ENCODE measurements at regions not wholly inside any gene's neighbourhood (a gene's known extent, or its start where the extent isn't known, plus 50 kb on each side); places are given as distances from the start of the nearest gene placed in this dataset.
A peak's percentile ranks its signal among the peaks of the same experiment; 100 is the strongest.

DNA sequence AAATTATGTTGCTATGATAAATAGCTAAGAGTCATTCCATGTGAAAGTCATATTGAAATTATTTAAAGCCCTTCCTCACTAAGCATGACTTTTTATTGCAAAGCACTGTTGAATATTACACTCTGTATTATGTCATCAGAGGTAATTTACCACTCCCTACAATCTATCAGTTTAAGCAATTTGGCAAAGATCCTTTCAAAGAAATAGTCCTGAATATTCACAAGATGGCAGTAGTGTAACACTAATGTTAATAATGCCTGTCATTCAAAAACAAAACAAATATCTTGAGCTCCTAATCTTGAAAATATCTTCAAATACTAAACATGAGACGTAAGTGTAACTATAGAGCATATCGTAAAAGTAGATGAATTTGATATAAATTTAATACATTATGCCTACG, 208.6 kb upstream of the TECRL start:
- Histone ChIP-seq H3K9me3 (replicated peaks) (no peaks in the 10 kb centered on the region), H3K27me3 (no peaks in the 10 kb centered on the region), H3K4me1 (no peaks in the 10 kb centered on the region), H3K27ac (no peak overlapping the region), H3K4me3 (no peak overlapping the region), H3K36me3 (no peaks in the 10 kb centered on the region)
- peak in 1 of 2 experiments; percentile 33 for DNase-seq

DNA sequence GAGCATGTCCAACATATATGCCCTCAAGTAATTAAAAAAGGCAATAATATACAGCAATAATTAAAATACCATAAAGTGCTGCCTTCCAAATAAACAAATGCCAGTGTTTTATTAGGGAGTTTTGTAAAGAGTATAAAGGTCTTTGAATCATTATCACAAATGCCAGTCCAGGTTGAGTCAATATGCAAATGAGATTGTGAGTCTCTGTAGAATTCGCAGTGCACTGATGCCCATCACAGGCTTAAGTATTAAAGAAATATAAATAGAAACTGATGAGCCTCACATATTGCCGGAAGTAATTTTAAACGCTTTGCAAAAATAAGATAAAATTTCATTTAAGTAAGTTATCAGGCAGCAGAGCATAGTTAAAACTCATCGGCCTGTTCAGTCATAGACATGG, 205.0 kb upstream of the TECRL start:
- no peak overlapping the region for H3K4me3 ChIP-seq
- no peaks in the 10 kb centered on the region for H3K9me3 ChIP-seq (replicated peaks)
- H3K27ac ChIP-seq: no peak overlapping the region
- no peaks in the 10 kb centered on the region for H3K36me3 ChIP-seq
- H3K4me1 ChIP-seq: no peaks in the 10 kb centered on the region
- no peak for DNase-seq
- no peaks in the 10 kb centered on the region for H3K27me3 ChIP-seq

DNA sequence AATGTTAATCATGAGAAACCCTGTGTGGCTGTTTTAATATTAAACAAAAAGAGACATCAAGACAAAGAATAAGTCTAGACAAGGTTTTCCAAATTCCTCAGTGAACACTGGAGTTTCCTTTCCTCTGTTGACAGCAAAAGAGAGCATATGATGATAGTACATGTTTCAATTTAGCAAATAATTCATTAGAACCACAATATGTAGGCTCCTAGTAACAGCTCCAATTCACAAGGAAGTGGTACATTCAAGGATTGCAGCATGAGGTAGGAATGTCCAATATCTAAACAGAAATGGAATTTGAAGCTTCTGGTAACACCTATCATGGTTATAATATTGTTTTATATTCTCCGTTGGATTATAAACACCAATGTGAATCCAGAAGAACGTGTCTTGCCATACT, 203.8 kb upstream of the TECRL start:
- Histone ChIP-seq H3K27ac (no peak overlapping the region), H3K4me3 (no peak overlapping the region), H3K36me3 (no peaks in the 10 kb centered on the region), H3K27me3 (no peaks in the 10 kb centered on the region), H3K4me1 (no peaks in the 10 kb centered on the region), H3K9me3 (replicated peaks) (no peaks in the 10 kb centered on the region)
- DNase-seq: no peak

DNA sequence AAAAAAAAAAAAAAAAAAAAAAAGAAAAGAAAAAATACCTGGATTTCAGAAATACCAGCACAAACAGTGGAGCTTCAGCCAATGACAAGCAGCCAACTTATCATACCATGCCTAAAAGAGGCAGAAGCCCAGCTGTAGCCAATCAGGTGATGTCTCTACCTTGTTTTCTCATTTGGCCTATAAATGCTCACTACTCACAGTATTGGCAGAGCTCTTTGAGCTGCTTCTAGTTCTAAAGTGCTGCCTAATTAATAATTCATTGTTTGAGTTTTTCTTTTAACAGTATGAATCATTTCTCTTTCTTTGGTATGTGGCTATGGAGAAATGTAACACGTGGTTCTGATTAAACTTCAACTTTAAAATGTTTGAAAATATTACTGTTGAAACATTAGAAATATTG, 188.8 kb upstream of the TECRL start:
- no peaks in the 10 kb centered on the region for H3K9me3 ChIP-seq (replicated peaks)
- H3K27me3 ChIP-seq: no peaks in the 10 kb centered on the region
- no peak overlapping the region for H3K27ac ChIP-seq
- H3K4me3 ChIP-seq: no peak overlapping the region
- DNase-seq: no peak
- no peaks in the 10 kb centered on the region for H3K36me3 ChIP-seq
- H3K4me1 ChIP-seq: no peaks in the 10 kb centered on the region; the same call in 1 of the 2 replicates

DNA sequence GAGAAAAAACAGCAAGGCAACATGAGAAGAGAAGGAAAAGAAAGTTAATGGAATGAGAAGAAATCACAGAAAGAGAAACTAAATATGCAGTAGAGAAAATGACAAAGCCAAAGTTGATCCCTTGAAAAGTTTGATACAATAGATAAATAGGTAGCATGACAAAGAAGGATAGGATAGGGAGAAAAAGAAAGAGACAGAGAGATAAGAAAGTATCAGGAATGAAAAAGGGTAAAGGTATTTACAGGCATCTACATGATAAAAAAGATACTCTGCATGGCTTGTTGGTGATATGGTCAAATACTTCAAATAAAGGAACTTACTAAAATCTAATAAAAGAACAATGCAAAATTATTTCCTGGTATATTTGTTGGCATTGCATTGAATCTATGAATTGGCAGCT, 185.5 kb upstream of the TECRL start:
- Histone ChIP-seq H3K36me3 (no peaks in the 10 kb centered on the region), H3K9me3 (replicated peaks) (no peaks in the 10 kb centered on the region), H3K27me3 (no peaks in the 10 kb centered on the region), H3K4me1 (no peaks in the 10 kb centered on the region; the same call in 1 of the 2 replicates), H3K4me3 (no peak overlapping the region), H3K27ac (no peak overlapping the region)
- no peak for DNase-seq

DNA sequence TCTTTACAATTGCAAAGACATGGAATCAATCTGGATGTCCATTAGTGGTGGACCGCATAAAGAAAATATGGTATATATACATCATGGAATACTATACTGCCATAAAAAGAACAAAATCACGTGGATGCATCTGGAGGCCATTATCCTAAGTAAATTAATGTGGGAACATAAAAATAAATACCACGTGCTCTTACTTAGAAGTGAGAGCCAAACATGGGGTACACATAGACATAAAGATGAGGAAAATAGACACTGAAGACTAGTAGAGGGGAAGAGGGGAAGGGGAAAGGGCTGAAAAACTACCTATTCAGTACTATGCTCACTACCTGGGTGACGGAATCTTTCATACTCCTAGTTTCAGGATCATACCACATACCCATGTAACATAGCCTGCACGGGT, 179.3 kb upstream of the TECRL start:
- H3K27me3 ChIP-seq: no peaks in the 10 kb centered on the region
- H3K36me3 ChIP-seq: no peaks in the 10 kb centered on the region
- DNase-seq: no peak

DNA sequence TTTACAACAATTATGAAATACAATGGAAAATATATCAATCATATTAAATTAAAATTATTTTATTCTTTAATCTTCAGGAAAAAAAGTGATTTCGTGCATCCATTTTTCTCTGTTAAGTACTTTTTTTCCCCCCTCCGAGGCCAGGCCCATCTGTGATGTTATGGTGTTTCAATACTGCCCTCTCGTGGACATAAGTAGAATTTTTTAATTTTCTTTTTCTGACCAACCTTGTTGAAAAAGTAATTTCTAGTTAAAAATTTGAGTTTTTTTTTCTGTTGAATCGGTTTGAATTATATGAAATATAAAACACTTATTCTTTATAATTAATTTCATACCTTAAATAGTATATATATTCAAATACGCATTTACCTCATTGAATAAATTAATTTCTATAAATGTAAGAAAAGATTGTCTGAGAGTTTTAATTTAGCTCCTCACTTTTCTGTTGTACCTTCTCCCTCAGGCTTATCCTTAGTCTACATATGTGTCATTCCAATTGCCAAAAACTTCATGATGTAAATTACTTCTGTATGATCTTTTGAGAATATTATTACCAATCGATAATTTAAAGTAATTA, 175.8 kb upstream of the TECRL start:
- H3K4me1 ChIP-seq: no peaks in the 10 kb centered on the region
- no peaks in the 10 kb centered on the region for H3K9me3 ChIP-seq (replicated peaks)
- H3K27ac ChIP-seq: no peak overlapping the region
- no peaks in the 10 kb centered on the region for H3K27me3 ChIP-seq
- no peaks in the 10 kb centered on the region for H3K36me3 ChIP-seq
- H3K4me3 ChIP-seq: no peak overlapping the region
- peak; percentile 59 to 75 for DNase-seq

More for the DNA sequence above, 179.3 kb upstream of the TECRL start:
- Histone ChIP-seq H3K27ac (no peak overlapping the region), H3K9me3 (replicated peaks) (no peaks in the 10 kb centered on the region), H3K4me1 (no peaks in the 10 kb centered on the region), H3K4me3 (no peak overlapping the region)

DNA sequence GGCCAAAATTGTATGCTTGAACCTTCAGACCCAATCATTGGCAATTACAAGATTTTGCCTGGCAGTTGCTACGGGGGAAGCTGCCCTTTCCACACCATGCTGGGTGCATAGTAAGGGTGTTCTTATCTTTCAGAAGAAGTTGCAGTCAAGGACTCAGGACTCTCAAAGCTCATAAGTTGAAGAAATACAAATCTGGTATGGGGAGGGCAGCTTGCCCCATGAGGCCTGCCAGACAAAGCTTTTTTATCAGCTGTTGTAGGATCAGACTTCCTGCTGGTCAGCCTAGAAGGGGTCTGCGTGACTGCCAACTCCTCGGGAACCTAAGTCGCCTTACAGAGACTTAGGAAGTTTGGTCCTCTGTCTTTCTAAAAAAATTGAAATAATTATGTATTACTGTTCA, 174.9 kb upstream of the TECRL start:
- no peak overlapping the region for H3K4me3 ChIP-seq
- no peaks in the 10 kb centered on the region for H3K27me3 ChIP-seq
- no peaks in the 10 kb centered on the region for H3K4me1 ChIP-seq
- DNase-seq: peak; percentile 32 to 49
- H3K27ac ChIP-seq: no peak overlapping the region
- no peaks in the 10 kb centered on the region for H3K9me3 ChIP-seq (replicated peaks)
- no peaks in the 10 kb centered on the region for H3K36me3 ChIP-seq

DNA sequence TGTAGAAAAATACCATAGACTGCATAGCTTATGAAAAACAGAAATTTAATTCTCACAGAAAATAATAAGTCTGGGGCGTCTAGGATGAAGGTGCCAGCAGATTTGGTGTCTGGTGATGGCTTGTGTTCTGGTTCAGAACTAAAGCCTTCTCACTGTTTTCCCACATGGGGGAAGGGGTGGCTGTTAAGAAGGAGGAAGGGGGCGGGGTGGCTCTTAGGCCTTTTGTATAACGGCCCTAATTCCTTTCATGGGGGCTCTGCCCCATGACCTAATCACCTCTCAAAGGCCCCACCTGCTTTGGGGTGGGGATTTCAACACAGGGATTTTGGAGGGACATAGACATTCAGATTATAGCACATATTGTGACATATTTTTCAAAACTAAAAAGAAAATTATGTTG, 173.2 kb upstream of the TECRL start:
- Histone ChIP-seq H3K4me1 (no peaks in the 10 kb centered on the region), H3K36me3 (no peaks in the 10 kb centered on the region), H3K9me3 (replicated peaks) (no peaks in the 10 kb centered on the region), H3K27ac (no peak overlapping the region), H3K27me3 (no peaks in the 10 kb centered on the region), H3K4me3 (no peak overlapping the region)
- DNase-seq: no peak

DNA sequence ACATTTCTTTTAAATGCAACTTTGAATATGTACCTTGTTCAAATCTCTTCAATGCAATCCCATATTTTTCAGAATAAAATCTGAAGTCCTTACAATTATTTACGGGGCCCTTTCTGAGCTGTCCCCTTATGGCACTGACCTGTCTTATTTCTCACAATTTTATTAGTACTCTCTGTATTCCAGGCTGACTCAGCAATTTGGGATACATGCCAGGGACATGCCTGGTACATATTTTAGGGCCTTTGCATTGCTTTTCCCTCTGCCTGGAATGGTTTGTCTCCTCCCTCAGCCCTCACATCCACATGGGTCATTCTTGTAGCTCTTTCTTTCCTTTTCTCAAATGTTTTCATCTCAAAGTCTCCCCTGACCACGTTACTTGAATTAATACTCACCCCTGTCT, 172.2 kb upstream of the TECRL start:
- no peaks in the 10 kb centered on the region for H3K36me3 ChIP-seq
- H3K4me3 ChIP-seq: no peak overlapping the region
- no peaks in the 10 kb centered on the region for H3K27me3 ChIP-seq
- DNase-seq: no peak
- no peak overlapping the region for H3K27ac ChIP-seq
- no peaks in the 10 kb centered on the region for H3K4me1 ChIP-seq
- H3K9me3 ChIP-seq (replicated peaks): no peaks in the 10 kb centered on the region

DNA sequence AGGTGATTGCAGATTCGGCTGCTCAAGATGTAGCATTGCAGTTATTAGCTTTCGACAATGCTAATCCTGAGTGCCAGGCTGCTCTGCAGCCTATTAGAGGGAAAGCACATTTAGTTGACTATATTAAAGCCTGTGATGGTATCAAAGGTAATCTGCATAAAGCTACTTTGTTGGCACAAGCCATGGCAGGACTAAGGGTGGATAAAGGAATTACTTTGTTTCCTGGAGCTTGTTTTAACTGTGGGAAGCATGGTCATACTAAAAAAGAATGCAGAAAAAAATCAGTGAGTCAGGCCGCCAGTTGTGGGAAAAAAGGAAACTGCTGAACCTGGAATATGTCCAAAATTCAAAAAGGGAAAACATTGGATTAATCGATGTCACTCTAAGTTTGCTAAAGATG, 154.9 kb upstream of the TECRL start:
- Histone ChIP-seq H3K4me1 (no peaks in the 10 kb centered on the region), H3K27me3 (no peaks in the 10 kb centered on the region), H3K9me3 (replicated peaks) (no peaks in the 10 kb centered on the region), H3K27ac (no peak overlapping the region), H3K36me3 (no peaks in the 10 kb centered on the region), H3K4me3 (no peak overlapping the region)
- DNase-seq: no peak

DNA sequence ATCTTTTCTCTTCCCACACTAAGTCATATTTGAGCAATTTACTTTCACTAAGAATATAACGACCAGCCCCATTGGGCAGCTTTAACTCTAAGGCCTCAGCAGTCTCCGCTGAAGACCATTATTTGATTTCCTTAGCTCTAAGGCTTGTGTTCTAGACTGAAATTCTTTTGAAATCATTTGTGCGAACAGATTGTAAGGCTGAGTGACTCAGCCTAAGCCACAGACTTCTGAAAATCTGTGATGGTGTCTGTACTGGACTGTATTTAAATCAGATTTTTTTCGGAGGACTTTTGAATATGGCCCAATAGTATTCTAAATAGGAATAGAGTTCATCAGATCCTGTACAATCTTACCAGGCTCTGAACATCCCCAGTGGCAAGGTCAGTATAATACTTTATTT, 150.3 kb upstream of the TECRL start:
- H3K36me3 ChIP-seq: no peaks in the 10 kb centered on the region
- H3K9me3 ChIP-seq (replicated peaks): no peaks in the 10 kb centered on the region
- H3K4me1 ChIP-seq: no peaks in the 10 kb centered on the region

DNA sequence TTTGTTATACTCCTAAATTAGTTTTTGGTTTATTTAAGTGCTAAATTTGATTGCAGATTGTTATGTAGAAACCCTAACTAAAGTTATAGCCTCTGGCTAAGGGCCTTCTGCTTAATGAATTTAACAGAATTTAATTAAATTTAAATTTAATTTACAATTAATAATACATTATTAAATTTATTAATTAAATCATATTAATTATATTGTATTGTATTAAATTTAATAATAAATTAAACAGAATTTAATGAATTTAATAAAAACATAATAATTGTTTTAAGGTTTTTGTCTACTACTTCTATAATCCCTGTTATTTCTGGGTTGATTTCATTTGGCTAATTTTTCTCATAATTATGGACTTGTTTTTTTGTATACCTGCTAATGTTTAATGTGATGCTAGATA, 141.9 kb upstream of the TECRL start:
- H3K36me3 ChIP-seq: no peaks in the 10 kb centered on the region
- DNase-seq: no peak
- H3K4me1 ChIP-seq: no peaks in the 10 kb centered on the region
- no peaks in the 10 kb centered on the region for H3K9me3 ChIP-seq (replicated peaks)
- no peak overlapping the region for H3K27ac ChIP-seq
- no peak overlapping the region for H3K4me3 ChIP-seq
- H3K27me3 ChIP-seq: no peaks in the 10 kb centered on the region

More for the DNA sequence above, 150.3 kb upstream of the TECRL start:
- Histone ChIP-seq H3K27me3 (no peaks in the 10 kb centered on the region), H3K27ac (no peak overlapping the region), H3K4me3 (no peak overlapping the region)
- DNase-seq: no peak

DNA sequence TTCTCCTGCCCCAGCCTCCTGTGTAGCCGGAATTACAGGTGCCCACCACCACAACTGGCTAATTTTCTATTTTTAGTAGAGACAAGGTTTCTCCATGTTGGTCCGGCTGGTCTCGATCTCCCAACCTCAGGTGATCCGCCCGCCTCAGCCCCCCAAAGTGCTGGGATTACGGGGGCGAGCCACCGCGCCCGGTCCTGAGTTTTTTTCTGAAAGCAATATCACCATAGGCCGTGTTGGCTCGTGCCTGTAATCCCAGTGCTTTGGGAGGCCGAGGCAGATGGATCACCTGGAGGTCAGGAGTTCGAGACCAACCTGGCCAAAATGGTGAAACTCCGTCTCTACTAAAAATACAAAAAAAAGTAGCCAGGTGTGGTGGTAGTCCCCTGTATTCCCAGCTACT, 136.3 kb upstream of the TECRL start:
- no peaks in the 10 kb centered on the region for H3K36me3 ChIP-seq
- no peak overlapping the region for H3K4me3 ChIP-seq
- no peaks in the 10 kb centered on the region for H3K4me1 ChIP-seq
- DNase-seq: no peak
- H3K9me3 ChIP-seq (replicated peaks): no peaks in the 10 kb centered on the region
- no peak overlapping the region for H3K27ac ChIP-seq
- no peaks in the 10 kb centered on the region for H3K27me3 ChIP-seq

DNA sequence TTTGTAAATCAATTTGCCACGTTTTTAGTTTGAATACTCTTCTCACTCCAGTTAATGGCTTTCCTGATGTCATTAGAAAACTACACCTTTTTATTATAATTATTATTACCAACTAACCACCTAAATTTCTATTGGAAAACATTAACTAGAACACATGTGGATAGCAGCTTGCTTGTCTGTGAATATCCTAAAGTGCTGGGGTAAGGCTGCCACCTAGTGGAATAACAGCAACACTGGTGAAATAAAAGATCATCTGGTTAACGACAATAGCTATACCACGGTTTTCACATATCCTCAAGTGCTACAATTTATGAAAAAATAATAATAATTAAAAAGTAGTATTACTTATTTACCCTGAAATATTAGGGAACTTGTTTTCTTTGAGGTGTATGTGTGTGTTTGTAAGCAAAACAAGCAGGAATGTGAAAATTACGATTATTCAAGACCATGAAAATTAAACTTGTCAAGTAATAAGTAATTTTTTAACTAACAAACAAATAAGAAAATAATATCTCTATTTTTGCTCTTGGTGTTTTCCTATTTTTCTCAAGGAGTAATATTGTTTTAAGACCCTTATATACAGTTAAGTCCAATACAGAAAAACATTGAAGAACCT, 130.1 kb upstream of the TECRL start:
- Histone ChIP-seq H3K4me1 (no peaks in the 10 kb centered on the region; the same call in 1 of the 2 replicates), H3K9me3 (replicated peaks) (no peaks in the 10 kb centered on the region), H3K27ac (no peak overlapping the region), H3K27me3 (no peaks in the 10 kb centered on the region), H3K36me3 (no peaks in the 10 kb centered on the region), H3K4me3 (no peak overlapping the region)
- DNase-seq: peak; percentile 63 to 84

DNA sequence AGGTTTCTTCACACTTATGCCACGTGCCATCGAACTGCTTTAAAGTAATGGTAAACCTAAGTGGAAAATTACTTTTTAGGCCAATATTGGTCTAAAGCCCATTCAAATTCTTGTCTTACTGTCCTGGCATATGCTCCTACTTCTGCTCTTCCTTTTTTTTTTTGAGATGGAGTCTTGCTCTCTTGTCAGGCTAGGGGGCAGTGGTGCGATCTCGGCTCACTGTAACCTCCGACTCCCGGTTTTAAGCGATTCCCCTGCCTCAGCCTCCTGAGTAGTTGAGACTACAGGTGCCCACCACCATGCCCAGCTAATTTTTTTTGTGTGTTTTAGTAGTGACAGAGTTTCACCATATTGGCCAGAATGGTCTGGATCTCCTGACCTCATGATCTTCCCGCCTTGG, 129.0 kb upstream of the TECRL start:
- Histone ChIP-seq H3K27me3 (no peaks in the 10 kb centered on the region), H3K4me1 (no peaks in the 10 kb centered on the region; the same call in 1 of the 2 replicates), H3K27ac (no peak overlapping the region), H3K9me3 (replicated peaks) (no peaks in the 10 kb centered on the region), H3K36me3 (no peaks in the 10 kb centered on the region), H3K4me3 (no peak overlapping the region)
- peak in 1 of 2 experiments; percentile 22 for DNase-seq
